ENCODE measurements at regions not wholly inside any gene's neighbourhood (a gene's known extent, or its start where the extent isn't known, plus 50 kb on each side); places are given as distances from the start of the nearest gene placed in this dataset.
A peak's percentile ranks its signal among the peaks of the same experiment; 100 is the strongest.
"Not testable (repeated sequence)": the region's sequence is repeated elsewhere in the genome, so short reads cannot be mapped to it uniquely, and the experiment has no call there.

- FAIRE-seq; DNase-seq (ENCODE audit: insufficient read length, low spot score): not testable (repeated sequence)
These were observed 270.4 kb upstream of the PLCXD1 start for GRCh38 chrX:10469-11458.

GRCh38 chrX:13821-14443, 267.2 kb upstream of the PLCXD1 start:
- not testable (repeated sequence) for DNase-seq (ENCODE audit: insufficient read length, low spot score); FAIRE-seq

GRCh38 chrX:14452-14851, 266.7 kb upstream of the PLCXD1 start:
- FAIRE-seq; DNase-seq (ENCODE audit: insufficient read length, low spot score): not testable (repeated sequence)

- not testable (repeated sequence) for DNase-seq (ENCODE audit: insufficient read length, low spot score)
- FAIRE-seq: peak; percentile 49
These were observed 262.3 kb upstream of the PLCXD1 start for GRCh38 chrX:18768-19454.

DNA sequence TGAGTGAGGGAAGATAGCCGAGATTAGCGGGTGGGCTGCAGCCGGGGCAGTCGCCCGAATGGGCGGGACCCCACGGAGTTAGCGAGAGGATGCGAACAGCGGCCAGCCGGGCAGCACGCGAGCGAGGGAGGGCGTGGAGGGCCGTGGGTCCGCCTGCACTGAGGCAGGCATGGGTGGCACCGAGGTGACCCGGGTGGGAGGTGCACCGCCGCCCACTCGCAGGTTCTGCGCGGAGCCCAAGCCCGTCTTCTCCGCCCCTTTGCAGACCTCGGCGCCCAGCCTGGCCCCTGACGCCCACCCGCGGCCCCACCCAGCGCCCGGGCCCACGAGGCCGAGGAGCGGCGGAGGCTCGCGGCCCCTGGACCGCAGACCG, 261.7 kb upstream of the PLCXD1 start:
- not testable (repeated sequence) for FAIRE-seq; DNase-seq (ENCODE audit: insufficient read length, low spot score)

DNA sequence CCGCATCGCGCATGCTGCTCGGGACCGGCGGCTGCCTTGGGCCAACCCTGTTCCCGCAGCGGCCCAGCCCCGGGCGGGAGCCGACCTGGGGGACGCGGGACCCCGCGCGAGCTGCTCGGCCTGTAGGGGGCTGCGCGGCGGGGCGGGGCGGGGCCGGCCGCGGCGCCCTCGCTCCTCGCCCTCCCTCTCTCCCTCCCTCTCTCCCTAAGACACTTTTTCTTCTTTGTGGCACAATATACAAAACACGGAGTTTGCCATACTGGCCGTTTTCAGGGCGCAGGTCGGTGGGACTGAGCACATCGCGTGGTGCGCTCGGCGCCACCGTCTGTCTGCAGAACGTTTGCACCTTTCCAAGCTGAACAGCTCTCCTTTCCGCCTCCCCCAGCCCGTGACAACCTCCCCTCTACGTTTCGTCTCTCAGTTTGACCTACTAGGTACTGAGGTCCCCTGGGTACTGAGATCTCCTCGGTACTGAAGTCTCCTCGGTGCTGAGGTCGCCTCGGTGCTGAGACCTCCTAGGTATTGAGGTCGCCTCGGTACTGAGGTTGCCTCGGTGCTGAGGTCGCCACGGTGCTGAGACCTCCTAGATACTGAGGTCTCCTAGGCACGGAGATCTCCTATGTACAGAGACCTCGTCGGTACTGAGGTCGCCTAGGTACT, 261.1 kb upstream of the PLCXD1 start:
- DNase-seq (ENCODE audit: insufficient read length, low spot score) (no peak), FAIRE-seq (no peak)

GRCh38 chrX:24139-24538, 257.0 kb upstream of the PLCXD1 start:
- FAIRE-seq; DNase-seq (ENCODE audit: insufficient read length, low spot score): not testable (repeated sequence)

Data from HTR-8/SVneo (cell line).